Tibial artery (tissue), 4 donors: ENCODE measurements at regions not wholly inside any gene's neighbourhood (a gene's known extent, or its start where the extent isn't known, plus 50 kb on each side); places are given as distances from the start of the nearest gene placed in this dataset.

Experiments used
- DNase-seq, 2 donors: peaks; one replicate each; pipeline ENCODE4 v3.0.0-alpha.2; 2019
- H3K27ac ChIP-seq, 2 donors: fragments of 200-600 bp; sonication (generic) in 1 of 2; 1 replicate in 1 of 2; 2 replicates in 1 of 2; pipeline ENCODE4 v1.5.1; 2018 to 2019; ENCODE audit warnings: mild to moderate bottlenecking in 1 of 2
- H3K27me3 ChIP-seq, 2 donors: fragments of 200-600 bp; sonication (generic) in 1 of 2; one replicate each; pipeline versions ENCODE4 v1.5.1 to v1.6.0; 2016 to 2019
- H3K36me3 ChIP-seq, 3 donors: fragments of 200-600 bp; sonication (generic) in 2 of 3; one replicate each; pipeline ENCODE4 v1.5.1; 2016 to 2019; ENCODE audit warnings: mild to moderate bottlenecking in 2 of 3
- H3K4me1 ChIP-seq, 4 donors: fragments of 200-600 bp; sonication (generic) in 2 of 4; 1 replicate in 3 of 4; 2 replicates in 1 of 4; pipeline ENCODE4 v1.5.1; 2016 to 2019
- H3K4me3 ChIP-seq, 2 donors: fragments of 200-600 bp; sonication (generic) in 1 of 2; 1 replicate in 1 of 2; 2 replicates in 1 of 2; pipeline ENCODE4 v1.5.1; 2018 to 2019; ENCODE audit warnings: mild to moderate bottlenecking in 2 of 2
- H3K9me3 ChIP-seq, 3 donors: fragments of 200-600 bp; sonication (generic) in 1 of 3; one replicate each; pipeline ENCODE4 v1.5.1; 2016 to 2019
- CTCF ChIP-seq, 2 experiments: fragments of 200-600 bp in 1 of 2; fragments of 450-650 bp in 1 of 2; IDR thresholded peaks; one replicate each; pipeline ENCODE4 v1.5.1; 2017 to 2019; ENCODE audit warnings: antibody characterized with exemption in 2 of 2, mild to moderate bottlenecking in 1 of 2, moderate library complexity in 1 of 2
- intact Hi-C: fragments of 100-400 bp; cut with DNase I; formaldehyde crosslinking; loops from one replicate; pipeline ENCODE4 v1.15.0; 2023; ENCODE audit warnings: low total_unique reads

GRCh38 chr13:106683179-106683578 is 115.2 kb upstream of the ARGLU1 start:
- intact Hi-C loops = no loop called here
- Histone ChIP-seq H3K9me3 (no peaks in the 10 kb centered on the region), H3K27ac (no peak overlapping the region), H3K27me3 (no peaks in the 10 kb centered on the region), H3K4me1 (no peaks in the 10 kb centered on the region), H3K4me3 (no peak overlapping the region), H3K36me3 (no peaks in the 10 kb centered on the region)
- TF ChIP-seq CTCF (IDR thresholded peaks at IDR 0.05) = no peak
- no peak for DNase-seq

GRCh38 chr13:106681997-106682396 is 114.1 kb upstream of the ARGLU1 start:
- TF ChIP-seq CTCF (IDR thresholded peaks at IDR 0.05) = no peak
- Histone ChIP-seq H3K4me1 (no peaks in the 10 kb centered on the region), H3K27ac (no peak overlapping the region), H3K36me3 (no peaks in the 10 kb centered on the region), H3K9me3 (no peaks in the 10 kb centered on the region), H3K27me3 (no peaks in the 10 kb centered on the region), H3K4me3 (no peak overlapping the region)
- DNase-seq = no peak
- intact Hi-C loops = no loop called here

GRCh38 chr13:106681536-106681935 is 113.6 kb upstream of the ARGLU1 start:
- H3K9me3 ChIP-seq = no peaks in the 10 kb centered on the region
- TF ChIP-seq CTCF (IDR thresholded peaks at IDR 0.05) = no peak
- intact Hi-C loops = no loop called here
- no peaks in the 10 kb centered on the region for H3K36me3 ChIP-seq
- no peaks in the 10 kb centered on the region for H3K27me3 ChIP-seq
- DNase-seq = no peak
- H3K27ac ChIP-seq = no peak overlapping the region
- no peak overlapping the region for H3K4me3 ChIP-seq
- no peaks in the 10 kb centered on the region for H3K4me1 ChIP-seq

GRCh38 chr13:106680796-106681472 is 113.0 kb upstream of the ARGLU1 start:
- intact Hi-C loops = no loop called here
- no peak overlapping the region for H3K27ac ChIP-seq
- no peak for DNase-seq

GRCh38 chr13:106678646-106679418 is 110.9 kb upstream of the ARGLU1 start:
- Histone ChIP-seq H3K9me3 (no peaks in the 10 kb centered on the region), H3K27ac (no peak overlapping the region), H3K4me1 (no peaks in the 10 kb centered on the region), H3K27me3 (no peaks in the 10 kb centered on the region), H3K4me3 (no peak overlapping the region), H3K36me3 (no peaks in the 10 kb centered on the region)
- intact Hi-C loops = no loop called here
- TF ChIP-seq CTCF (IDR thresholded peaks at IDR 0.05) = no peak
- DNase-seq = no peak

More at GRCh38 chr13:106680796-106681472, 113.0 kb upstream of the ARGLU1 start:
- TF ChIP-seq CTCF (IDR thresholded peaks at IDR 0.05) = no peak
- Histone ChIP-seq H3K4me3 (no peak overlapping the region), H3K9me3 (no peaks in the 10 kb centered on the region), H3K27me3 (no peaks in the 10 kb centered on the region), H3K4me1 (no peaks in the 10 kb centered on the region), H3K36me3 (no peaks in the 10 kb centered on the region)
